ENCODE measurements at regions not wholly inside any gene's neighbourhood (a gene's known extent, or its start where the extent isn't known, plus 50 kb on each side); places are given as distances from the start of the nearest gene placed in this dataset.

DNA sequence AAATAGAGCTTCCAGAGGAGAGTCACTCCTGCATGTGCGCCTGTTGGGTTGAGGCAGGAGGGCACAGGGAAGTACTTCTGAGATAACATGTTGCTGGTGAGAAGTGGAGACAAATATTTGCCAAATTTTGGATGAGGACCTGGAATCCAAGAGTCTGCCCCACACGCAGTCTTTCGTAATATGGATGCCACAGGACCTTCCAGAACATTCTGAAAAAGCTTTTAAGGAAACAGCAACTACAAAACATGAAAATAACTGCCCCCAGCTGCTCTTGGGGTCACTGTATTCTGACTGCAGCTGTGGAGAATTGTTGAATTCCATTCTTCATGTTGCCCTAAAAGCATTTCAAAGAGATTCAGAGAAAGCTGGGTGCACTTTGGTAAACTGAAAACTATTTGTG, 227.5 kb downstream of the C1D start:
- no peak overlapping the region for H3K4me3 ChIP-seq (replicated peaks; ENCODE audit: low read depth, low read length)
- DNase-seq (ENCODE audit: extremely low read depth, low read depth): no peak
- TF ChIP-seq, protein P1, sequence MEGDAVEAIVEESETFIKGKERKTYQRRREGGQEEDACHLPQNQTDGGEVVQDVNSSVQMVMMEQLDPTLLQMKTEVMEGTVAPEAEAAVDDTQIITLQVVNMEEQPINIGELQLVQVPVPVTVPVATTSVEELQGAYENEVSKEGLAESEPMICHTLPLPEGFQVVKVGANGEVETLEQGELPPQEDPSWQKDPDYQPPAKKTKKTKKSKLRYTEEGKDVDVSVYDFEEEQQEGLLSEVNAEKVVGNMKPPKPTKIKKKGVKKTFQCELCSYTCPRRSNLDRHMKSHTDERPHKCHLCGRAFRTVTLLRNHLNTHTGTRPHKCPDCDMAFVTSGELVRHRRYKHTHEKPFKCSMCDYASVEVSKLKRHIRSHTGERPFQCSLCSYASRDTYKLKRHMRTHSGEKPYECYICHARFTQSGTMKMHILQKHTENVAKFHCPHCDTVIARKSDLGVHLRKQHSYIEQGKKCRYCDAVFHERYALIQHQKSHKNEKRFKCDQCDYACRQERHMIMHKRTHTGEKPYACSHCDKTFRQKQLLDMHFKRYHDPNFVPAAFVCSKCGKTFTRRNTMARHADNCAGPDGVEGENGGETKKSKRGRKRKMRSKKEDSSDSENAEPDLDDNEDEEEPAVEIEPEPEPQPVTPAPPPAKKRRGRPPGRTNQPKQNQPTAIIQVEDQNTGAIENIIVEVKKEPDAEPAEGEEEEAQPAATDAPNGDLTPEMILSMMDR (IDR thresholded peaks at IDR 0.05; ENCODE audit: low read depth, low read length, missing control alignments): no peak

DNA sequence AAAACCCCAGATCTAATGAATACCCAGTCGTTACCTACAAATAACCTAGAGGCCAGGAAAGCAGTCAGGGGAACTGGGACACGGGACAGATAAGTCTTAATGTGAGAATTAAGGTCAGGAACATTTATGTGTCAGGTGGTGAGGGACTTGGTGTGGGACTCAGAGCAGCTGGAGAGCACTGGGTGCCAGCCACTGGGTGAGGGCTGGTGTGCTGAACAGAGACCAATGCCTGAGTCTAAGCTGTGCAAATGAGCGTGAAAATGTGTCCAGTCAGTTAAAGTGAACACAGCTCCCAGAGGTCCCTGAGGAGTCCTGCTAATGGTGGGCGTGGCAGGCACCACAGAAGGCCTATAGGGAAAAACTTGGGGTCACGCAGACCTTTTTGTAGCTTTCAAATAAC, 225.9 kb downstream of the C1D start:
- DNase-seq (ENCODE audit: extremely low read depth, low read depth): no peak
- H3K4me3 ChIP-seq (replicated peaks; ENCODE audit: low read depth, low read length): no peak overlapping the region
- TF ChIP-seq, protein P1 (IDR thresholded peaks at IDR 0.05; ENCODE audit: low read depth, low read length, missing control alignments): no peak

DNA sequence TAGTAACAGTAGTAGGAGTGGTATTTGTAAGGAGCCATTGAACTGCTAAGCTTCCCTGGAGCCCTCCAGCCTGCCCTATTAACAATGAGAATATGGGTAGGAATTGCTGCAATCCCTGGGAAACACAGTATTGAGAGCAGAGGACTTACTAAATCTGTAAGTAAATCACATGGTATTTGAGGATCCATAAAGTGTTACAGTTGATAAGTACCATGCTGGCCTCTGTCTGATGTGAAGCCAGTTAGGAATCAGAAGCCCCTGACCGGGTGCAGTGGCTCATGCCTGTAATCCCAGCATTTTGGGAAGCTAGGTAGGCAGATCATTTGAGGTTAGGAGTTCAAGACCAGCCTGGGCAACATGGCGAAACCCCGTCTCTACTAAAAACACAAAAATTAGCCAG, 224.6 kb downstream of the C1D start:
- no peak overlapping the region for H3K4me3 ChIP-seq (replicated peaks; ENCODE audit: low read depth, low read length)
- TF ChIP-seq, protein P1 (IDR thresholded peaks at IDR 0.05; ENCODE audit: low read depth, low read length, missing control alignments): no peak
- no peak for DNase-seq (ENCODE audit: extremely low read depth, low read depth)

DNA sequence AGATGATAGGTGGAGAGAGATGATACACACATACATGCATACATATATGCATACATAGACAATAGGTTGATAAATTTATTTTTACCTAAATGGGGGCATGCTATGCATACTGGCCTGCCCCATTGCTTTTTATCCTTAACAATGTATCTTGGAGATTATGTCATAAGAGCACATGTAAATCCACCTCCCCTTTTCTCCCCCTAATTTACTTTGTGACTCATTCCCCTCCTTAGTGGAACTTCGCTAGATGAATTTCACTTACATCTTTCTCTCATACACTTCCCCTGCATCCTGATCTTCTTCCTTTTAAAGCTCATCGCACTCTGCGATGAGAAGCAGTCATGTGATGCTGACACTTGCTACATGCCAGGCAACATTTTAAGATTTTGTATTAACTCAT, 223.6 kb downstream of the C1D start:
- DNase-seq (ENCODE audit: extremely low read depth, low read depth): no peak
- TF ChIP-seq, protein P1 (IDR thresholded peaks at IDR 0.05; ENCODE audit: low read depth, low read length, missing control alignments): no peak
- no peak overlapping the region for H3K4me3 ChIP-seq (replicated peaks; ENCODE audit: low read depth, low read length)

DNA sequence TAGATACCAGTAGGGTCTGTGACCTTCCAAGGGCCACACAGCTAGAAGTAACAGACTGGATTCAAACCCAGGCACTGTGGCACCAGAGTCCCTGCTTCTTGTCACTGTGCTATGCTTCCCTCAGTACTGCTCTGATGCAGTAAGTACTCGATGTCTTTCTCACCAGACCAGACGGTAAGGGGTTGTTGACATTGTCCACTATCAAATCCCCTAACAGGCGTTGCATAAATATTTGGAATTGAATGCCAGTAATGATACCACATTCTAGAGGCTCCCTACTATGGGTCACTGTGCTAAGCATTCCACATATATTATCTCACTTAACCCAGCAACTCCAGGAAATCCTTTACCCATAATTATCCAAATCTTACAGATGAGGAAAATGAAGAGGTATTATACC, 223.1 kb downstream of the C1D start:
- no peak overlapping the region for H3K4me3 ChIP-seq (replicated peaks; ENCODE audit: low read depth, low read length)
- no peak for DNase-seq (ENCODE audit: extremely low read depth, low read depth)
- TF ChIP-seq, protein P1 (IDR thresholded peaks at IDR 0.05; ENCODE audit: low read depth, low read length, missing control alignments): no peak

DNA sequence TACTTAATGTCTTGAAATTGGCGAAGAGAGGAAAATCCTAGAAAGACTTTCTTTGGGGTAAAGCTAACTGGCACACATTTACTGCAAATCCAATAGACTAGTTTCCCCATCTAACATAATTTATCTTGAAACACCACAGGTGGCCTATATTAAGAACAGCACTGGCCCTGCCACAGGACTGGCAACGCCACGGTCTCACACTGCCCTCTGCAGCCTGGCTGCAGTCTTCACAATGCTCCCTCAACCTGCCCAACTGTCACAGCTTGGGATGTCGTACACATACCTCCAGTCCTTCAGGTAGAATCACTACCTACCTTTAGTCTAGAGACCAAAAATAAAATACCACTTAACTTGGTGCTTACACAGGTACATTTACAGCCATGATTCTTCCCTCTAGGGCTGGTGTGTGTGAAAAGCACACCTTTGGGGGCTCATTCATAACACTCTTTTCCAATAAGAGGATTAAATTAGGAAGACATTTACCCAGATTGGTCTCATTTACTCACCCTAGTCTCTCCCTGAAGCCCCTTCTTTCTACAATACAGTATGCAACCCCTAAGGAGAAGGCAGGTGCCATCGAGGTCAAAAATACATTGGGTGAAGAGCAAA, 222.2 kb downstream of the C1D start:
- no peak for DNase-seq (ENCODE audit: extremely low read depth, low read depth)
- TF ChIP-seq, protein P1 (IDR thresholded peaks at IDR 0.05; ENCODE audit: low read depth, low read length, missing control alignments): peak; percentile 96
- H3K4me3 ChIP-seq (replicated peaks; ENCODE audit: low read depth, low read length): no peak overlapping the region

DNA sequence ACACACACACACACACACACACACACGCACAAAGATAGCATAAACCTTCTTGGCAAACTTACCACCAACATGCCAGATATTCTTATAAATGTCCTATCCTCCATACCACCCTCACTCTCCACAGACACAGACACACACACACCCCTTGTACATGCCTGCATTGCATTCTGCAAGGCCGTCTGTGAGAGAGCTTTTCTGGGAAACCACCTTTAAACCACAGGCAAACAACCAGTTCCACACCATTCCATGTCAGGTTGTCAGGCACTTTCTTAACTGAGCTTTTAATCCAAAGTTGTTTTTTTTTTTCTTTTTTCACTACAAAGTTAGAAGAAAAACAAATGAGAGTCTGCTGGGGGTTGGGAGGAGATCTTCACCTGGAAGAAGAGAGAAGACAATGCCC, 221.1 kb downstream of the C1D start:
- no peak for DNase-seq (ENCODE audit: extremely low read depth, low read depth)
- no peak overlapping the region for H3K4me3 ChIP-seq (replicated peaks; ENCODE audit: low read depth, low read length)
- TF ChIP-seq, protein P1 (IDR thresholded peaks at IDR 0.05; ENCODE audit: low read depth, low read length, missing control alignments): no peak

All from HFF-Myc (cell line).